Stimulated activated CD8-positive, alpha-beta memory T cell treated with anti-CD3 and anti-CD28 coated beads, Interleukin-4, amount 100 ng/mL, for 1 hour (primary cell): ENCODE measurements at regions not wholly inside any gene's neighbourhood (a gene's known extent, or its start where the extent isn't known, plus 50 kb on each side); places are given as distances from the start of the nearest gene placed in this dataset.
A peak's percentile ranks its signal among the peaks of the same experiment; 100 is the strongest.

Experiments
- DNase-seq, 2 donors: peaks; one replicate each; pipeline ENCODE4 v3.0.0-alpha.2; 2020; ENCODE audit warnings: low read depth in 2 of 2, low spot score in 1 of 2

GRCh38 chr7:33700001-33700899 lies 205.1 kb upstream of the BMPER start:
- DNase-seq, result no peak

- DNase-seq, result no peak
These were observed 204.1 kb upstream of the BMPER start for GRCh38 chr7:33701189-33701740.

- no peak for DNase-seq
These were observed 203.4 kb upstream of the BMPER start for GRCh38 chr7:33701927-33702326.

- no peak for DNase-seq
These were observed 202.8 kb upstream of the BMPER start for GRCh38 chr7:33702514-33703054.

- no peak for DNase-seq
These were observed 200.0 kb upstream of the BMPER start for GRCh38 chr7:33705333-33705833.

- no peak for DNase-seq
These were observed 199.2 kb upstream of the BMPER start for GRCh38 chr7:33706186-33706585.

- DNase-seq, result no peak
These were observed 198.6 kb upstream of the BMPER start for GRCh38 chr7:33706771-33707200.

GRCh38 chr7:33707427-33707826 lies 197.9 kb upstream of the BMPER start:
- peak in 1 of 2 donors; percentile 4 for DNase-seq

GRCh38 chr7:33710608-33711007 lies 194.7 kb upstream of the BMPER start:
- DNase-seq, result no peak

GRCh38 chr7:33711231-33712019 lies 193.9 kb upstream of the BMPER start:
- no peak for DNase-seq

- no peak for DNase-seq
These were observed 193.3 kb upstream of the BMPER start for GRCh38 chr7:33712020-33712414.

- no peak for DNase-seq
These were observed 191.1 kb upstream of the BMPER start for GRCh38 chr7:33714208-33714607.

GRCh38 chr7:33716581-33717477 lies 188.5 kb upstream of the BMPER start:
- no peak for DNase-seq

GRCh38 chr7:33719059-33719581 lies 186.2 kb upstream of the BMPER start:
- DNase-seq, result no peak

GRCh38 chr7:33720139-33720538 lies 185.2 kb upstream of the BMPER start:
- DNase-seq, result no peak

- DNase-seq, result no peak
These were observed 184.5 kb upstream of the BMPER start for GRCh38 chr7:33720870-33721269.

- no peak for DNase-seq
These were observed 183.4 kb upstream of the BMPER start for GRCh38 chr7:33721895-33722294.

GRCh38 chr7:33722383-33723101 lies 182.8 kb upstream of the BMPER start:
- no peak for DNase-seq

- no peak for DNase-seq
These were observed 181.1 kb upstream of the BMPER start for GRCh38 chr7:33724201-33724600.
